Natural killer cell (primary cell): ENCODE measurements at regions not wholly inside any gene's neighbourhood (a gene's known extent, or its start where the extent isn't known, plus 50 kb on each side); places are given as distances from the start of the nearest gene placed in this dataset.

Experiments used
- ATAC-seq, 3 donors: fragments of 150-1000 bp in 2 of 3; fragments of 200-7000 bp in 1 of 3; cut with Tn5 transposase; 1 replicate in 1 of 3; 2 replicates in 2 of 3; pipeline ENCODE4 v1.10.0; 2021; ENCODE audit warnings: mild to moderate bottlenecking in 2 of 3, moderate library complexity in 2 of 3
- DNase-seq, 2 donors: peaks; one replicate each; pipeline versions ENCODE4 v3.0.0 to v3.0.0-alpha.2; 2013 to 2021; ENCODE audit warnings: mixed read lengths in 1 of 2
- H3K27ac ChIP-seq: one replicate; pipeline ENCODE4 v1.5.1; 2013; ENCODE audit warnings: mild to moderate bottlenecking, low read length
- H3K27me3 ChIP-seq: one replicate; pipeline ENCODE4 v1.6.1; 2013; ENCODE audit warnings: low read length; ENCODE audit not compliant: control insufficient read depth, insufficient read depth
- H3K36me3 ChIP-seq: one replicate; pipeline ENCODE4 v1.6.1; 2013; ENCODE audit warnings: low read length; ENCODE audit not compliant: control insufficient read depth, insufficient read depth
- H3K4me1 ChIP-seq: one replicate; pipeline ENCODE4 v1.6.1; 2013; ENCODE audit warnings: low read length; ENCODE audit not compliant: control insufficient read depth, insufficient read depth
- H3K4me3 ChIP-seq: one replicate; pipeline ENCODE4 v1.5.1; 2013; ENCODE audit warnings: low read length
- H3K9me3 ChIP-seq: one replicate; pipeline ENCODE4 v1.6.1; 2013; ENCODE audit warnings: low read length; ENCODE audit not compliant: control insufficient read depth, insufficient read depth
- H3K27ac Mint-ChIP-seq, 2 donors: one replicate each; pipeline ENCODE4 v1.8.0; 2022; ENCODE audit warnings: mild to moderate bottlenecking in 2 of 2, mixed read lengths in 2 of 2, moderate library complexity in 1 of 2
- H3K27me3 Mint-ChIP-seq, 2 donors: one replicate each; pipeline ENCODE4 v1.8.0; 2022; ENCODE audit warnings: low read depth in 2 of 2, mixed read lengths in 2 of 2
- H3K36me3 Mint-ChIP-seq: one replicate; pipeline ENCODE4 v1.8.0; 2022; ENCODE audit warnings: mixed read lengths
- H3K4me1 Mint-ChIP-seq, 2 donors: one replicate each; pipeline ENCODE4 v1.8.0; 2022; ENCODE audit warnings: mixed read lengths in 2 of 2
- H3K4me3 Mint-ChIP-seq: one replicate; pipeline ENCODE4 v1.8.0; 2022; ENCODE audit warnings: mild to moderate bottlenecking, moderate library complexity, mixed read lengths
- H3K9me3 Mint-ChIP-seq, 2 donors: one replicate each; pipeline ENCODE4 v1.8.0; 2022; ENCODE audit warnings: mixed read lengths in 2 of 2
- CTCF ChIP-seq: fragments of 200-600 bp; IDR thresholded peaks from one replicate; pipeline ENCODE4 v1.8.0; 2022; ENCODE audit warnings: antibody characterized with exemption
- WGBS: methylation state at CpG from one replicate; pipeline ENCODE4 v1.1.7; 2013; ENCODE audit warnings: missing lambda C conversion rate; ENCODE audit not compliant: insufficient coverage; 5-methylcytosine and 5-hydroxymethylcytosine counted together
- intact Hi-C: fragments of 100-400 bp; cut with micrococcal nuclease; formaldehyde crosslinking; loops from one replicate; pipeline ENCODE4 v1.14.2; 2022

- no peak for TF ChIP-seq CTCF
- Mint-ChIP-seq H3K27ac (no peak overlapping the region), H3K4me1 (no peaks in the 10 kb centered on the region), H3K27me3 (peaks cover 20 to 48% of the 10 kb centered on the region in 2 donors), H3K4me3 (no peak overlapping the region), H3K36me3 (no peaks in the 10 kb centered on the region), H3K9me3 (no peaks in the 10 kb centered on the region)
- no peak for ATAC-seq
- Histone ChIP-seq H3K36me3 (no peaks in the 10 kb centered on the region), H3K27me3 (peaks cover 4% of the 10 kb centered on the region), H3K27ac (no peak overlapping the region), H3K4me1 (no peaks in the 10 kb centered on the region), H3K4me3 (no peak overlapping the region), H3K9me3 (no peaks in the 10 kb centered on the region)
- no peak for DNase-seq
- intact Hi-C loops: no loop called here
- WGBS: 72% methylated on average over 8 of the region's 8 CpGs
Measured at GRCh38 chr3:184506561-184506991, 55.0 kb upstream of the EPHB3 start.

GRCh38 chr3:184508938-184509337 lies 52.6 kb upstream of the EPHB3 start:
- Mint-ChIP-seq H3K36me3 (no peaks in the 10 kb centered on the region), H3K27me3 (peaks cover 37 to 55% of the 10 kb centered on the region in 2 donors), H3K4me3 (no peak overlapping the region), H3K9me3 (no peaks in the 10 kb centered on the region), H3K27ac (no peak overlapping the region), H3K4me1 (peaks cover 0 to 14% of the 10 kb centered on the region in 2 donors)
- Histone ChIP-seq H3K4me1 (peaks cover 9% of the 10 kb centered on the region), H3K4me3 (no peak overlapping the region), H3K9me3 (no peaks in the 10 kb centered on the region), H3K27me3 (peaks cover 20% of the 10 kb centered on the region), H3K27ac (no peak overlapping the region), H3K36me3 (no peaks in the 10 kb centered on the region)
- WGBS: 89% methylated on average over 8 of the region's 8 CpGs
- no peak for DNase-seq
- no peak for ATAC-seq
- no peak for TF ChIP-seq CTCF
- intact Hi-C loops: no loop called here

GRCh38 chr3:184511741-184512140 lies 49.8 kb upstream of the EPHB3 start:
- TF ChIP-seq CTCF: no peak
- ATAC-seq (no peak), DNase-seq (no peak)
- peaks cover 26% of the 10 kb centered on the region for H3K27me3 ChIP-seq
- no peak overlapping the region for H3K27ac ChIP-seq
- no peak overlapping the region for H3K4me3 Mint-ChIP-seq
- no peak overlapping the region for H3K27ac Mint-ChIP-seq
- H3K36me3 Mint-ChIP-seq: no peaks in the 10 kb centered on the region
- H3K9me3 Mint-ChIP-seq: no peaks in the 10 kb centered on the region
- 100% methylated on average over 1 of the region's 2 CpGs for WGBS
- H3K4me1 Mint-ChIP-seq: peaks cover 0 to 17% of the 10 kb centered on the region in 2 donors
- H3K36me3 ChIP-seq: no peaks in the 10 kb centered on the region
- intact Hi-C loops: loop anchor here (2.0 kb wide), 1 partner anchor 141 kb away; no protein-coding TSS in a partner anchor
- peaks cover 10% of the 10 kb centered on the region for H3K4me1 ChIP-seq
- no peak overlapping the region for H3K4me3 ChIP-seq
- H3K9me3 ChIP-seq: no peaks in the 10 kb centered on the region
- peaks cover 48 to 50% of the 10 kb centered on the region in 2 donors for H3K27me3 Mint-ChIP-seq
